Bronchial epithelial cell (primary cell): ENCODE measurements at regions not wholly inside any gene's neighbourhood (a gene's known extent, or its start where the extent isn't known, plus 50 kb on each side); places are given as distances from the start of the nearest gene placed in this dataset.
A peak's percentile ranks its signal among the peaks of the same experiment; 100 is the strongest.

Experiments used
- DNase-seq: peaks from one replicate; pipeline ENCODE4 v3.0.0-alpha.2; 2010; ENCODE audit warnings: low read depth
- FAIRE-seq: peaks from 2 replicates; lab custom pipeline; 2011; peaks lifted over from hg19 to GRCh38; lab: Jason Lieb, UNC
- H3K27me3 ChIP-seq: 2 replicates; pipeline ENCODE4 v1.5.1; 2011; ENCODE audit warnings: low read length; ENCODE audit not compliant: control insufficient read depth, insufficient read depth
- H3K36me3 ChIP-seq: 2 replicates; pipeline ENCODE4 v1.5.1; 2011; ENCODE audit warnings: low read length; ENCODE audit not compliant: control insufficient read depth, insufficient read depth
- H3K4me3 ChIP-seq: 2 replicates; pipeline ENCODE4 v1.5.1; 2011; ENCODE audit warnings: mild to moderate bottlenecking, low read depth, low read length, control low read depth
- TF ChIP-seq, protein P1 (sequence below): IDR thresholded peaks from 2 replicates; pipeline ENCODE4 v1.5.1; 2011; ENCODE audit warnings: mild to moderate bottlenecking, moderate library complexity, low read length, control low read depth, inconsistent platforms; ENCODE audit not compliant: insufficient read depth, severe bottlenecking

DNA sequence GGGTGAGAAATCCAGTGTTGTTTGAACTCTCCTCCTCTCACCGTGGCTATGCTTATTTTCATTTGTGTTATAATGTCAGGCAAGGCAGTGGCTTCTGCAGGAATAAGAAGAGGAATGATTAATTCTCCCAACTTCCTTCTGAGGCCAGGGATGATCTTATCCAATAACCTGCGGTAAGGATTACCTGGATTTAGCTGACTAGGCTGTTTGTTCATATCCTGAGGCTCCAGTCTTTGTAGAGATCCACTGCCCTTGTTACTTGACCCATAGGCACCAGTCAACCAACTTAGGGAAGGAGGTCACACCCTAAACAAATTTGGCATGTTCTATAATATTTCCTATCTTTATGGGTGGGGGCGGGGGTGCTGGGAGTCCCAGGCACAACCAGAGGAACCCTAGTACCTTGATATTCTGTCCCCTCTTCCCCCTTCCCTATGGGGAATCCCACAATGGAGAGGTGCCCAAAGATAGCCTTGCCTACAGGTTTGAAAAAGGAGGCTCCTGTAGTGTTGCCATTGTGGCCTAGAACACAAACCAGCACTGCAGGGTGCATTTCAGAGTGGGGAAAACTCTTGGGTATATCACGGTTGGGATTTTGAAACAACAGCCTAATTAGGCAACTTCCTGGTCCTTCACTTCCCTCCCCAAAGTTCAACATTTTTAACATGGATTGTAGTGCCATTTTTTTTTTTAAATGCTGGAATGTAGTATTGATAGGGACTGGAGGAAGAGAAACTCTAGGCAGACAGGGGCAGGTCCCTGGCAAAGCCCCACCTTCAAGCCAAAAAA lies 977.5 kb upstream of the SPRY2 start:
- FAIRE-seq (no peak), DNase-seq (no peak)
- Histone ChIP-seq H3K27me3 (no peaks in the 10 kb centered on the region), H3K4me3 (no peak overlapping the region), H3K36me3 (no peaks in the 10 kb centered on the region)
- TF ChIP-seq, protein P1, sequence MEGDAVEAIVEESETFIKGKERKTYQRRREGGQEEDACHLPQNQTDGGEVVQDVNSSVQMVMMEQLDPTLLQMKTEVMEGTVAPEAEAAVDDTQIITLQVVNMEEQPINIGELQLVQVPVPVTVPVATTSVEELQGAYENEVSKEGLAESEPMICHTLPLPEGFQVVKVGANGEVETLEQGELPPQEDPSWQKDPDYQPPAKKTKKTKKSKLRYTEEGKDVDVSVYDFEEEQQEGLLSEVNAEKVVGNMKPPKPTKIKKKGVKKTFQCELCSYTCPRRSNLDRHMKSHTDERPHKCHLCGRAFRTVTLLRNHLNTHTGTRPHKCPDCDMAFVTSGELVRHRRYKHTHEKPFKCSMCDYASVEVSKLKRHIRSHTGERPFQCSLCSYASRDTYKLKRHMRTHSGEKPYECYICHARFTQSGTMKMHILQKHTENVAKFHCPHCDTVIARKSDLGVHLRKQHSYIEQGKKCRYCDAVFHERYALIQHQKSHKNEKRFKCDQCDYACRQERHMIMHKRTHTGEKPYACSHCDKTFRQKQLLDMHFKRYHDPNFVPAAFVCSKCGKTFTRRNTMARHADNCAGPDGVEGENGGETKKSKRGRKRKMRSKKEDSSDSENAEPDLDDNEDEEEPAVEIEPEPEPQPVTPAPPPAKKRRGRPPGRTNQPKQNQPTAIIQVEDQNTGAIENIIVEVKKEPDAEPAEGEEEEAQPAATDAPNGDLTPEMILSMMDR = no peak

DNA sequence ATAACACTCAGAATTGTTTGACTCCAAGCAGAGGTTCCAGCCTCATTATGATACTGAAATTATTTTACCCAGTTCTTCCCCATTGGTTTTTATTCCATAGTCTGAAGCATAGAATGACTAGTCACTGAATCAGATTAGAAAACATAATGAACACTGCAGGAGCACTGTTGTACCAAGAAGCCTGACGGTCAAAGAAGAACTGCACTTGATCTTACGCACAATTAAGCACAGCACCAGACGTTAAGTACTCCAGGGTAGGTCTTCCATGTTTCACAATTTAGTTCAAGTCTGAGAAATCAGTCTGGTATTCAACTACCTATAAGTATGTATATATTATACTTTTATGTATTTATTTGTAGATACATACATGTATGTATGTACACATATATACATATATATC lies 973.5 kb upstream of the SPRY2 start:
- DNase-seq (no peak), FAIRE-seq (no peak)
- H3K27me3 ChIP-seq = no peaks in the 10 kb centered on the region
- H3K4me3 ChIP-seq = no peak overlapping the region
- TF ChIP-seq, protein P1 = no peak
- no peaks in the 10 kb centered on the region for H3K36me3 ChIP-seq

DNA sequence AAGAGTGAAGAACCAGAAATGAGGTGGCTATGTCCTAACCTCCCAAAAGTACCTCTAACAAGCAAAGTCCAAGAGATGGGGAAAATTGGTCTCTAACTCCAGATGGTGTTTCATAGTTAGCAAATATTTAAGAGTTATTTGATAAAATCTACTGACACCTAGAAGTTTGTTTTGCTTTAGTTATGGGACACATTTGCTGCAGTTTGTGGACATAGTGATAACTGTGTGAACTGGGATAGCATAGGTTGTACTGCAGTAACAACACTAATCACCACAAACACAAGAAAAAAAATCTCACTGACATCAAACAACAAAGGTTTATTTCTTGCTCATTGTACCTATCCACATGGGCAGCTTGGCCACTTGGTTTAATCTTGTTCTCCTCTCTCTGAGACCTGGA lies 965.0 kb upstream of the SPRY2 start:
- H3K4me3 ChIP-seq = no peak overlapping the region
- TF ChIP-seq, protein P1 = no peak
- no peaks in the 10 kb centered on the region for H3K36me3 ChIP-seq
- DNase-seq (no peak), FAIRE-seq (no peak)
- no peaks in the 10 kb centered on the region for H3K27me3 ChIP-seq

DNA sequence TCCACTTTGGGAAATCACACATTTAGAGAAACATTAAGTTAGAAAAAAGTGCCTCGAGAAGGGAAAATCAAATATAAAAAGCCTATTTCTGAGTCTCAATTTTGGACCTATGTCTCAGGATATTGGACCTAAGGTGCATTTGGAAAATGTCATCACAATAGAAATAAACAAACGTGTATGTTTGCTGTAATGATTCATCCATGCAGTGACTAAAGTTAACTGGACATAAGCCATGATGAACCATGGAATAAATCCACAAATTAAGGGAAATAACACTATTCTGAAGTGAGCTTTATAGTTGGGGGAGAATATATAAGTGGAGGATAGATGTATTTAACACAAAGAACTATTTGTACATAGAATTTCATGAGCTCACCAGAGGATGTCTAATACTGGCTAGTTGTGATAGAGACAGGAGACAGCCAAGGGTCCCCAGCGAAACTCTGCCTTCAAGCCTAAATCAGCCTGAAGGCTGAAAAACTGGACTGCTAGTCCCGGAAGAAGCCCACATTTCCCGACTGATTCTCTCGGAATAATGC lies 963.3 kb upstream of the SPRY2 start:
- FAIRE-seq (no peak), DNase-seq (peak; percentile 47)
- TF ChIP-seq, protein P1 = no peak
- no peaks in the 10 kb centered on the region for H3K36me3 ChIP-seq
- no peaks in the 10 kb centered on the region for H3K27me3 ChIP-seq
- no peak overlapping the region for H3K4me3 ChIP-seq

DNA sequence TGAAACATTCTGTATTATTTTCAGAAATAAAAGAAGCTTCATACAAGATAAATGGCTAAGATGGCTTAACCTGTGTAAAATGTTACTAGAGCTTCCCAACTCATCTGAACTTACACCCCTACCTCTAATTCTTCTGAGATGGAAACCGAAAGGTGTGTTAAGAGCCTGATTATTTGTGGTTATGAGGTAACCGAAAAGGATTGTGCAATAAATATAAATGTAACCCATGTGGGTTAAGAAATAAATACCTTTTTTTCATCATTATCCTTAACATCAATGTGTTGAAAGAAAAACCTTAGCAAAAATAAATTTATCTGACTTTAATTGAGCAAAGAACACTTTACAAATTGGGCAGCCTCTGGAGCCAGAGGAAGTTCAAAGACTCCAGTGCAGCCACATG lies 961.8 kb upstream of the SPRY2 start:
- H3K4me3 ChIP-seq = no peak overlapping the region
- TF ChIP-seq, protein P1 = no peak
- DNase-seq (peak; percentile 22), FAIRE-seq (no peak)
- H3K36me3 ChIP-seq = no peaks in the 10 kb centered on the region
- H3K27me3 ChIP-seq = no peaks in the 10 kb centered on the region
